GM21717 (cell line): ENCODE measurements at regions not wholly inside any gene's neighbourhood (a gene's known extent, or its start where the extent isn't known, plus 50 kb on each side); places are given as distances from the start of the nearest gene placed in this dataset.

Experiments used
- ATAC-seq: cut with Tn5 transposase; IDR thresholded peaks from one replicate; pipeline ENCODE4 v1.9.1; 2021; ENCODE audit warnings: mild to moderate bottlenecking, moderate library complexity; ENCODE audit not compliant: unreplicated experiment

- ATAC-seq: no peak
These were observed 251.2 kb downstream of the PLK2 start for GRCh38 chr5:58208674-58209073.

DNA sequence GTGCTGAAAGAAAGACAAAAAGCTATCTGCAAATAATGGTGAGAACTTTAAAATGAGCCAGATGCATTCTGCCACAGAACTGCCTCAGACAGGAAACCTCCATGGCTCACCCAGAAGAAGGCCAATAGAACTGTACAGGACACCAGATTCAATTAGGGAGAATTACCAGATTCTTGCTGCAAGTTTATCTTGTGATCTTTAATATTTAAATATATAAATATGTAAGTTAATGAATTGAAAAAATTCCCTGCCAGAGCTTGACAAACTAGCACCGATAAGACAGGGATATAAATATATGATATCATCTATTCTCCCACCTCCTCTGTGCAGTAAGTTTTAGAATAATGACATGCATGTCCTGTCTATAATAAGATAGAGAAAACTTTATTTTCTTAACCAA lies 252.8 kb downstream of the PLK2 start:
- ATAC-seq: no peak

DNA sequence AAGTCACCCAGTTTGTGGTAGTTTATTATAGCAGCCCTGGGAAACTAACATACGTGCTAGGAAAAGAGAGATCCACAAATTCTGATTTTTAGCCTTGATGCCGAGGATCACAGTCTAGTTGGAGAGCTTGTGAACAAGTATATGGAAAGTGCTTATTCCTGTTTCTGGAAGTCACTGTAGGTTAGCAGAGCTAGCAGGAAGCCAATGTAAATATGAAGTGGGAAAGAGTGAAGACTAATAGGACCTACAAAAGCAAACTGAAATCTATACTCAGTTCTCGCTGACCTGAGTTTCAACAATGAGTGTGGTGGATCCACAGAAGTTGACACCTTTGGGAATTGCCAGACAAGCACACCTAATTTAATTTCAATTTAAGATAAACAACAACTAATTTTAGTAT lies 254.9 kb downstream of the PLK2 start:
- ATAC-seq: no peak

GRCh38 chr5:58202941-58203444 lies 256.9 kb downstream of the PLK2 start:
- ATAC-seq: no peak

DNA sequence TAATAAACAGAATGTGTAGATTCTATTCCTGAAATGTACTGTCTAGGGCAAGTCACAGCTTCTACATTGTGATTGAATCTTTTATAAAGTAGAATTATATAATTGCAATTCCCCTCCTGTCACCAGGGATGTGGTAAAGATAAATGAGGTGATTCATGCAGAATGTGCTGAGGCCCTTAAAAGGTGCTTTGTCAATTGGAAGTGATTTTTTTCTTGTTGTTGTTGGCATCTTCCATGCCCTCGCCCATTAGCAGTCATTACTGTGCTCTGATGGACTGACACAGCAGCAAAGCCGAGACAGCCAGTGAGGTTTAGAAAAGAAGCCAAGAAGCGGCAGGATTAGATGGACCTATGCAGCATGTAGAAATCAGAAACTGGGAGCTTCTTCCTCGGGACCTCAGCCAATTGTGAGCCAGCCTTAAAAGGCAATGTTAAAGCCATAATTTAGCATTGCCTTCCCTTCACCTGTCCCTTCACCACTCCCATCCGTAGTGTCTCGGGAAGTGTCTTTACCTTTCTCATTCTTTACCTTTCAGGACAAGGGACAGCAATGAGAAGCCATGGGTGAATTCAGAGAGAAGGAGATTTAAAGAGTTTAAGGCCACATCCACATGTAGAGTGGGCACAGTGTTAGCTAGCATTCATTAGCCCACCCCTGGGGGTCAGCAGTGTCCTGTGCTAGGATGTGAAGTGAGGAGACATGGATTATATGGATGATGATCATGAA lies 257.8 kb downstream of the PLK2 start:
- ATAC-seq: no peak

- ATAC-seq: no peak
These were observed 259.4 kb downstream of the PLK2 start for GRCh38 chr5:58200451-58200850.

DNA sequence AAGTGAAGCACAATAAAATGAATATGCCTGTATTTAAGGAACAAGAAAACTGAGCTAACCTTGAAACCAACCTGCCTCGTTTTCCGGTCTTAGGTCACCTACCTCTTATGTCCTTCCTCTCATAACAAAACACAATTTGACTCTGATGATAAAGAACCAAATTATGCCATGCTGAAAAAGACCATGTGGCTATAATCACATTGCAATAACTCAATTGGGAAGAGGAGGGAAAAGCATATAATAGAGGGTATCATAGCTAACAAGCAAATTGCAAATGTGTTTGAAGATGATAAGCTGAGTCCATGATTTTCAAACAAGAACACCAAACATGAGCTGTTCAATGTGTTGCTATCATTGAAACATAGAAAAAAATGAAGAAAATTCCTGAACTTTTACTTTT lies 260.8 kb downstream of the PLK2 start:
- no peak for ATAC-seq

DNA sequence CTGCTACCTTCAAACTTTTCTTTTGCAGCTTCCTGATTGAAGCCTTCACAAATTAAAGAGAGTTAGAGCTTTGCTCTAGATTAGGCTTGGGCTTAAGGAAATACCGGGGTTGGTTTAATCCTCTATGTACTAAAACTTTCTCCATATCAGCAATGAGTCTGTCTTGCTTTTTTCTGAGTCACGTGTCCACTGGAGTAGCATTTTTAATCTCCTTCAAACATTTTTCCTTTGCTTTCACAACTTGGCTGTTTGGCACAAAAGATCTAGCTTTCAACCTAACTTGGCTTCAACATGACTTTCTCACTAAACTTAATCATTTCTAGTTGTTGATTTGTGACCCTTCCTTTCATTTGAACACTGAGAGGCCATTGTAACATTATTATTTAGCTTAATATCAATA lies 261.6 kb downstream of the PLK2 start:
- ATAC-seq: no peak

GRCh38 chr5:58197875-58198274 lies 262.0 kb downstream of the PLK2 start:
- ATAC-seq: no peak

GRCh38 chr5:58191443-58191842 lies 268.4 kb downstream of the PLK2 start:
- no peak for ATAC-seq

- ATAC-seq: no peak
These were observed 271.6 kb downstream of the PLK2 start for GRCh38 chr5:58188262-58188651.

DNA sequence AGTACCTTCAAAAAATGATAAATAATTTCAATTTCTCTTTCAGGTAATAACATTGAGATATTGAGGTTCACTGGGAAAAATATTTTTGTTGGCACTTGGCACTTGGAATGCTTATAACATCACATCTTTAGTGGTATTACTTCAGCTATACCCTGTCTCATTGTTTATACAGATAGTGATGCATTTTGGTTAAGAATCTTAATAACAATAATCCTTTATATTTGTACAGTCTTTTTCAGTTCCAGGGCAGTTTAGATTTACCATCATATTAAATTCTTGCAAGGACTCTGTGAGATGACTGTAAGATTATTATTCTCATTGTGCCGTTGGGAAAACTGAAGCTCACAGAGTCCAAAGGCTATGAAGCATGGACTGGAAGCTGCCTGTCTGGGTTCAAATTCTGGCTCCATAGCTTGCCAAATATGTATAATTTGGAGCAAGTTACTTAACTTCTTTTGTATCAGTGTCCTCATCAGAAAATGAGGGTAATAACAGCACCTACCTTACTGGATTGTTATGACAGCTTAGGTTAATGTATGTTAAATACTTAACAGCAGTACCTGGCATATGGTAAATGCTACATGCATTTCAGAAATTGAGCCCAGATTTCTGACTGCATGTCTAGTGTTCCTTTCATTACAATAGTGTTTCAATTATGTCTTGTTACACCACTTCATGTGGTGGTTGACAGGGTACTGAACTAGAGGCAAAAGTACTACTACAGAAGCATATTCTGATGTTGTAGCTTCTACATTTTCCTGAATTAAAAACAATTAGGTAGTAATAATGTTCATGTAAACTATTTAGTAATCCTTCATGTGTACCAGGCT lies 272.2 kb downstream of the PLK2 start:
- no peak for ATAC-seq

DNA sequence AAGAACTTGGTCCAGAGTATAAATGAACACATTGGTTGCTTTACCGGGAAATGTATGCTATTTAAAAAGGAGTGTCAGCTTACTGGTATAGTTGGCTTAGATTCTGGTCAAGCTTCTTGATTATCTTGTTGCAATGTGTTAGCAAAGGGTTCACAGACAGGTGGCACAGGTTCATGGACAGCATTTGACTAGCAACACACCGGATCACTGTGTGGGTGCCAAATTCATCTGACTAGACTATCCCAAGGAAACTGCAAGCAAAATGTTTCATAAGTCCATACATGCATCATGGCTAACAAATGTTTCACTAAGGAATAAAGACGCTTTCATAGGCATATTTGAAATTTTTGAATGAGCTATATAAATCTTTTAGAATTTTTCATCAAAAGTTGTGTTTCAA lies 274.1 kb downstream of the PLK2 start:
- ATAC-seq: no peak

DNA sequence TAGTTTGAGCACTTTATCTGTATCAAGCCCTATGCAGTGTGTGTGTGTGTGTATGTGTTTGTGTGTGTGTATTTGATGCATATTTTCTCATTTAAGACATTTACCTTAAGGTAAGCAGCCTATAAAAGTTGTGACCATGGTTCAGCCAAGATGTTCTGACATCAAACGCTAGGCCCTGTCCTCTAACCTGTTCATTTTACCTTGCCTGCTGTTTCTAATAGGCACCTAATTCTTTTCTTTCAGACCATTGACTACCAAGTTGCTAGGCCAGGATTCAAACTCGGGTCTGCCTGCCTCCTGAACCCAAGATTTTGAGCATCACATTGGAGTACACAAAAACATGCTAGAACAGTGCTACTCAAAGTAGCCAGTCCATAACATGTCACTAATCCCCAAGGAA lies 274.5 kb downstream of the PLK2 start:
- ATAC-seq: no peak

- no peak for ATAC-seq
These were observed 275.0 kb downstream of the PLK2 start for GRCh38 chr5:58184910-58185309.

DNA sequence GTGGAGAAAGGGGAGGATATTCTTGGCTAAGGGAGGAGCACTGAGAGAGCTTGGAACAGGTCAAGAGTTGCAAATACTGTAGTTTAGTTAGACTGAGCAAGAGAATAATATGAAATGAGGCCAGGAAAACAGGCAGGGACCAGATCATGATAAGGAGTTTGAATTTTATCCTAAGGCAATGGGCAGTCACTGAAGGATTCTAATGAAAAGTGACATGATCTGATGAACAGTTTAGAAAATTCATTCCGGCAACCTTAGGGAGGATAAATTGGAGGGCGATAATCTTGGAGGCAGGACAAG lies 276.1 kb downstream of the PLK2 start:
- no peak for ATAC-seq

GRCh38 chr5:58183078-58183785 lies 276.7 kb downstream of the PLK2 start:
- no peak for ATAC-seq

GRCh38 chr5:58182287-58182841 lies 277.5 kb downstream of the PLK2 start:
- ATAC-seq: no peak

GRCh38 chr5:58181578-58182286 lies 278.2 kb downstream of the PLK2 start:
- ATAC-seq: no peak

DNA sequence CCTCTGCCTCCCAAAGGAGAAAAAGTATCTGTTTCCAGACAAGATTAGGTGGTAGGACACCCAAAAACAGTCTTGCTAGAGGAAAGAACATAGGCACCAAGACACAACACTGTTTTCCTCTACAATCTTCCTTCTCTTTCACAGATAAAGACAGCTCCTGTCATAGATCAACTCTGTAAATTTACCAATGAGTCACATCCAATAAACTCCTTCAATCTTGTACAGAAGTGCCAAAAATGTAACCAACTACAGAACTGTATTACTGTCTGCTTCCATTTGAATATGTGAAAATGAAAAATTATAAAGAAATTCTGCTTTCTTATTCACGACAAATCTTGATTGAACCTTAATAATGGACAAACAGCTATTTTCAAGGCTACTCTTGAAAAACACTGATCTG lies 286.9 kb downstream of the PLK2 start:
- no peak for ATAC-seq

DNA sequence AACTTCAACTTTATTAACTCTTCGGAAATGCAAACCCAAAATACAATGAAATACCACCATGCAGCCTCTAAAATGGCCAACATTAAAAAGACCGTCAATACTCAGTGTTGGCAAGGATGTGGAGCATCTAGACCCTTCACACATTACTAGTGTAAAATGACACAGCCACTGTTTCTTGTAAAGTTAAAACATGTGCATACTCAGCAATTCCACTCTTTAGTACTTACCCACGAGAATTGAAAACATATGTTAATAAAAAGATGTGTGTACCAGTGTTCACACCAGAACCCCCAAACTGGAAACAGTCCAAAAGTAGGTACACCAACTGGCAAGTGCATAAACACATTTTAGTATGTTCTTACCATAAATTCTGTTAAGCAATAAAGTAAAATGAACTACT lies 294.7 kb downstream of the PLK2 start:
- no peak for ATAC-seq
